Trophoblast cell (in vitro differentiated cells and primary cell): ENCODE measurements at regions not wholly inside any gene's neighbourhood (a gene's known extent, or its start where the extent isn't known, plus 50 kb on each side); places are given as distances from the start of the nearest gene placed in this dataset.

Experiments used
- DNase-seq, 2 donors: peaks; one replicate each; pipeline ENCODE4 v3.0.0-alpha.2; 2016
- H2AFZ ChIP-seq: 2 replicates; pipeline ENCODE4 v1.6.1; 2013; ENCODE audit warnings: low read length, moderate library complexity, mild to moderate bottlenecking; ENCODE audit not compliant: insufficient read depth, poor library complexity
- H2AK5ac ChIP-seq: 2 replicates; pipeline ENCODE4 v1.6.1; 2013; ENCODE audit warnings: mild to moderate bottlenecking, low read length
- H2BK120ac ChIP-seq: 2 replicates; pipeline ENCODE4 v1.6.1; 2013; ENCODE audit warnings: low read length, mild to moderate bottlenecking, moderate library complexity; ENCODE audit not compliant: insufficient read depth, poor library complexity
- H2BK12ac ChIP-seq: 2 replicates; pipeline ENCODE4 v1.6.1; 2013; ENCODE audit warnings: mild to moderate bottlenecking, low read length, moderate library complexity
- H2BK5ac ChIP-seq: 2 replicates; pipeline ENCODE4 v1.6.1; 2013; ENCODE audit warnings: low read length, low read depth, moderate library complexity, mild to moderate bottlenecking; ENCODE audit not compliant: poor library complexity
- H3K14ac ChIP-seq: 2 replicates; pipeline ENCODE4 v1.6.1; 2013; ENCODE audit warnings: mild to moderate bottlenecking, low read length
- H3K18ac ChIP-seq: 2 replicates; pipeline ENCODE4 v1.6.1; 2013; ENCODE audit warnings: mild to moderate bottlenecking, low read length
- H3K23ac ChIP-seq: 2 replicates; pipeline ENCODE4 v1.6.1; 2013; ENCODE audit warnings: low read length
- H3K27ac ChIP-seq: 2 replicates; pipeline ENCODE4 v1.5.1; 2013; ENCODE audit warnings: low read depth, mild to moderate bottlenecking, inconsistent platforms, low read length, moderate library complexity
- H3K27me3 ChIP-seq: 2 replicates; pipeline ENCODE4 v1.6.1; 2013; ENCODE audit warnings: inconsistent platforms, mild to moderate bottlenecking, low read length, moderate library complexity; ENCODE audit not compliant: insufficient read depth
- H3K36me3 ChIP-seq, 2 experiments: 1 replicate in 1 of 2; 2 replicates in 1 of 2; pipeline ENCODE4 v1.6.1; 2013; ENCODE audit warnings: low read length in 2 of 2, mild to moderate bottlenecking in 2 of 2, moderate library complexity in 1 of 2; ENCODE audit not compliant: insufficient read depth in 2 of 2, control insufficient read depth in 1 of 2
- H3K4ac ChIP-seq: 2 replicates; pipeline ENCODE4 v1.6.1; 2013; ENCODE audit warnings: low read depth, mild to moderate bottlenecking, low read length, moderate library complexity
- H3K4me1 ChIP-seq, 2 experiments: 1 replicate in 1 of 2; 2 replicates in 1 of 2; pipeline ENCODE4 v1.6.1; 2013; ENCODE audit warnings: low read length in 2 of 2, mild to moderate bottlenecking in 2 of 2, moderate library complexity in 1 of 2; ENCODE audit not compliant: insufficient read depth in 2 of 2, control insufficient read depth in 1 of 2
- H3K4me2 ChIP-seq: 2 replicates; pipeline ENCODE4 v1.6.1; 2013; ENCODE audit warnings: inconsistent platforms, mild to moderate bottlenecking, low read length, moderate library complexity
- H3K4me3 ChIP-seq: 2 replicates; pipeline ENCODE4 v1.5.1; 2013; ENCODE audit warnings: mild to moderate bottlenecking, low read depth, low read length, inconsistent platforms
- H3K79me1 ChIP-seq: one replicate; pipeline ENCODE4 v1.6.1; 2013; ENCODE audit warnings: low read length
- H3K79me2 ChIP-seq: 2 replicates; pipeline ENCODE4 v1.6.1; 2013; ENCODE audit warnings: low read length, mild to moderate bottlenecking; ENCODE audit not compliant: control insufficient read depth, insufficient read depth, poor library complexity
- H3K9ac ChIP-seq: 2 replicates; pipeline ENCODE4 v1.6.1; 2013; ENCODE audit warnings: mild to moderate bottlenecking, low read length
- H3K9me3 ChIP-seq: 2 replicates; pipeline ENCODE4 v1.6.1; 2013; ENCODE audit warnings: low read depth, mild to moderate bottlenecking, control low read depth, inconsistent platforms, low read length; ENCODE audit not compliant: insufficient read depth
- H4K12ac ChIP-seq: 2 replicates; pipeline ENCODE4 v1.6.1; 2013; ENCODE audit warnings: low read depth, mild to moderate bottlenecking, low read length, moderate library complexity
- H4K8ac ChIP-seq: 2 replicates; pipeline ENCODE4 v1.6.1; 2013; ENCODE audit warnings: low read depth, mild to moderate bottlenecking, low read length, moderate library complexity
- H4K91ac ChIP-seq: one replicate; pipeline ENCODE4 v1.6.1; 2013; ENCODE audit warnings: low read depth, mild to moderate bottlenecking, low read length, moderate library complexity
- WGBS: extraction: QIAGEN DNeasy Blood & Tissue Kit; methylation state at CpG from one replicate; pipeline ENCODE4 v1.1.7; 2013; ENCODE audit warnings: missing lambda C conversion rate; ENCODE audit not compliant: insufficient read length, insufficient coverage; ENCODE audit errors: extremely low coverage; 5-methylcytosine and 5-hydroxymethylcytosine counted together

DNA sequence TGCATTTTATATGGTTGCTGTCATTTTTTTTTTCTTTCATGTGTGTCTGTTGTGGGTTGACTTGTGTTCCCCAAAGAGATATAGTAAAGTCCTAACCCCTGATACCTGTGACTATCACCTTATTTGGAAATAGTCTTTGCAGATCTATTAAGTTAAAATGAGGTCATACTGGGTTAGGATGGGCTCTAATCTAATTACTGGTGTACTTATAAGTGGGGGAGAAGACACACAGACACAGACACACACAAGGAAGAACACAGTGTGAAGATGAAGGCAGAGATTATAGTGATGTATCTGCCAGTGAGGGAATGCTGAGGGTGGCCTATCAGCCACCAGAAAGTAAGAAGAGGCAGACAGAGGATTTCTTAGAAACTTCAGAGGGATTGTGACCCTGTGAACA lies 318.4 kb upstream of the ATP2B1 start:
- Histone ChIP-seq H2BK12ac (peak overlapping the region; percentile 37), H3K4me2 (no peak overlapping the region), H2AFZ (no peak overlapping the region), H3K36me3 (no peaks in the 10 kb centered on the region), H3K27ac (peak overlapping the region; percentile 51), H3K23ac (no peak overlapping the region), H2BK5ac (peak overlapping the region; percentile 9), H3K18ac (no peak overlapping the region), H3K27me3 (no peaks in the 10 kb centered on the region), H4K8ac (no peak overlapping the region), H4K12ac (no peak overlapping the region), H3K4me3 (no peak overlapping the region), H4K91ac (no peak overlapping the region), H3K9me3 (no peaks in the 10 kb centered on the region), H3K79me2 (no peaks in the 10 kb centered on the region), H3K4me1 (peaks cover 10 to 17% of the 10 kb centered on the region in 2 experiments), H3K9ac (no peak overlapping the region), H3K4ac (no peak overlapping the region), H3K79me1 (peaks cover 23% of the 10 kb centered on the region), H3K14ac (no peak overlapping the region), H2AK5ac (no peak overlapping the region), H2BK120ac (no peak overlapping the region)
- peak in 1 of 2 donors; percentile 7 for DNase-seq

DNA sequence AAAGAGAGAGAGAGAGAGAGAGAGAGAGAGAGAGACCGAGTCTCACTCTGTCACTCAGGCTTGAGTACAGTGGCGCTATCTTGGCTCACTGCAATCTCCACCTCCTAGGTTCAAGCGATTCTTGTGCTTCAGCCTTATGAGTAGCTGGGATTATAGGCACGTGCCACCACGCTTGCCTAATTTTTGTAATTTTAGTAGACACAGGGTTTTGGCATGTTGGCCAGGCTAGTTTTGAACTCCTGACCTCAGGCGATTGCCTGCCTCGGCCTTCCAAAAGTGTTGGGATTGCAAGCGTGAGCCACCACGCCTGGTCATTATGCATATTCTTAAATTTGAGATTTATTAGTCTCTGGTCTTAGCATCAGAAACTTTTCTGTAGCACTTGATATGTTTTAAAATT lies 317.9 kb upstream of the ATP2B1 start:
- peaks cover 23% of the 10 kb centered on the region for H3K79me1 ChIP-seq
- no peak overlapping the region for H3K9ac ChIP-seq
- no peak overlapping the region for H3K27ac ChIP-seq
- peak; percentile 64 to 79 for DNase-seq
- peak overlapping the region; percentile 65 for H3K18ac ChIP-seq
- H2AK5ac ChIP-seq, result peak overlapping the region; percentile 94
- H3K4me3 ChIP-seq, result no peak overlapping the region
- no peaks in the 10 kb centered on the region for H3K79me2 ChIP-seq
- no peak overlapping the region for H3K4me2 ChIP-seq
- no peaks in the 10 kb centered on the region for H3K36me3 ChIP-seq
- no peak overlapping the region for H3K23ac ChIP-seq
- H3K9me3 ChIP-seq, result no peaks in the 10 kb centered on the region
- H4K8ac ChIP-seq, result peak overlapping the region; percentile 91
- peak overlapping the region; percentile 98 for H2BK12ac ChIP-seq
- no CpG with 5 or more reads among the region's 9 CpGs for WGBS
- peak overlapping the region; percentile 91 for H2BK120ac ChIP-seq
- H4K91ac ChIP-seq, result peak overlapping the region; percentile 85
- H3K4me1 ChIP-seq, result peaks cover 10 to 17% of the 10 kb centered on the region in 2 experiments
- no peak overlapping the region for H2AFZ ChIP-seq
- H2BK5ac ChIP-seq, result peak overlapping the region; percentile 79
- H4K12ac ChIP-seq, result no peak overlapping the region
- H3K27me3 ChIP-seq, result no peaks in the 10 kb centered on the region
- peak overlapping the region; percentile 82 for H3K14ac ChIP-seq
- H3K4ac ChIP-seq, result peak overlapping the region; percentile 27

DNA sequence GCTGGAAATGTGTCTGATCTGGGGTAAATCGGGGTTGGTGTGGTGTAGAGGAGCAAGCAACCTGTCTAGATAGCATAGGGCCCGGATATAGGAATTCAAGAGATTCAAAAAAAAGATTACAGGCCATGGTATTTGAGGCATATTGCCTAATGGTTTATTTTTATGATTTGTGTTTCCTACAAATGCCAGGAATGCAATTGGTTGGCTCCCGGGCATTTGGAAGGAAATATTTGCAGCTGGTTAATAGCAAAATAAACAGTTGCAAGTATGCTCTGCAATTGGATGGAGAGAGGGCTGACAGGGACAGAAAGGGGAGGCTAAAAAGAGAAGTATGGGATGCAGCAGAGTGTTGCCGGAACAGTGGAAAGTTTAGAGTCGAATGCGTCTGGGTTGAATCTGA lies 315.6 kb upstream of the ATP2B1 start:
- Histone ChIP-seq H3K79me2 (no peaks in the 10 kb centered on the region), H3K36me3 (no peaks in the 10 kb centered on the region), H3K9me3 (no peaks in the 10 kb centered on the region), H3K18ac (no peak overlapping the region), H3K9ac (no peak overlapping the region), H3K27ac (peak overlapping the region; percentile 27), H4K8ac (no peak overlapping the region), H3K4me1 (peaks cover 10 to 16% of the 10 kb centered on the region in 2 experiments), H3K14ac (no peak overlapping the region), H3K79me1 (peaks cover 20% of the 10 kb centered on the region), H2AK5ac (no peak overlapping the region), H3K4ac (no peak overlapping the region), H2BK120ac (peak overlapping the region; percentile 50), H2AFZ (no peak overlapping the region), H4K12ac (no peak overlapping the region), H4K91ac (no peak overlapping the region), H2BK5ac (peak overlapping the region; percentile 21), H3K4me2 (no peak overlapping the region), H3K23ac (no peak overlapping the region), H2BK12ac (peak overlapping the region; percentile 63), H3K4me3 (no peak overlapping the region), H3K27me3 (no peaks in the 10 kb centered on the region)
- no CpG with 5 or more reads among the region's 6 CpGs for WGBS
- DNase-seq, result peak; percentile 81 to 96

DNA sequence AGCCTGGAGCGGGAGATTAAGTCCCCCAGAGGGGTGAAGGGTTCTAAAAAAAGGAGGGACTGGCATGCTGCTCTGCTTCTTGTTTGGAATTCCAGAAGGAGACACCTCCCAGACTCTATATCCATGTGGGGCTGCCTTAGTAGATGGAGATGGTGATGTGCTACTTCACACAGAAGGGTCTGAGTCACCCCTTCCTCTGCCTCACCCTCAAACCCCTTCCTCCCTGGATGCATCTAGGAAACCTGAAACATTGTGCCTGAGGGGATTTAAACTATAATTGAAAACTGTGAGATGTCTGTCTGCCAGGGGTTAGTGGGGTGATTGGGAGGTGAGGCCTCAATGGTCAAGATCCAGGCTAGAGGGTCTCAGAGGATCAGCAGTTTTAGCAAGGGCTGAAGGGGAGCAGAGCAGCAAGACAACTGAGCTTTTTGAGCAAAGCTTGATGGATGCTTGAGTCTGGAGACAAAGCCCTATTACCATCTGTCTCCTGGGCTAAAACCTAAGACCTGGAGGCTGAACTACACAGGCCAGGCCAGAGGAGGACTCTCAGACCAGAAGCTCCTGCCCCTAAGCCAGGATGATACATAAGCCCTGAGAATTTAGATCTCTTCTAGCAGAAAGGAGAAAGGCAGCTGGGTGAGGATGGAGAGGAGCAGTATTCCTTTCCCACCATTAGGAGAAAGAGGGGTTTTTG lies 314.7 kb upstream of the ATP2B1 start:
- H3K18ac ChIP-seq, result peak overlapping the region; percentile 73
- H2BK5ac ChIP-seq, result peak overlapping the region; percentile 66
- peak overlapping the region; percentile 92 for H2BK12ac ChIP-seq
- H4K12ac ChIP-seq, result no peak overlapping the region
- H2AK5ac ChIP-seq, result peak overlapping the region; percentile 88
- H4K91ac ChIP-seq, result peak overlapping the region; percentile 70
- no peak overlapping the region for H3K23ac ChIP-seq
- no peaks in the 10 kb centered on the region for H3K27me3 ChIP-seq
- no peak overlapping the region for H3K4me3 ChIP-seq
- DNase-seq, result no peak
- H3K4ac ChIP-seq, result peak overlapping the region; percentile 14
- H3K4me1 ChIP-seq, result peaks cover 10 to 15% of the 10 kb centered on the region in 2 experiments
- H2AFZ ChIP-seq, result no peak overlapping the region
- peaks cover 19% of the 10 kb centered on the region for H3K79me1 ChIP-seq
- WGBS, result no CpG with 5 or more reads among the region's 1 CpG
- no peaks in the 10 kb centered on the region for H3K9me3 ChIP-seq
- H3K4me2 ChIP-seq, result no peak overlapping the region
- peak overlapping the region; percentile 85 for H3K14ac ChIP-seq
- peak overlapping the region; percentile 93 for H2BK120ac ChIP-seq
- H3K79me2 ChIP-seq, result no peaks in the 10 kb centered on the region
- peak overlapping the region; percentile 60 for H3K27ac ChIP-seq
- H3K9ac ChIP-seq, result no peak overlapping the region
- H3K36me3 ChIP-seq, result no peaks in the 10 kb centered on the region
- H4K8ac ChIP-seq, result peak overlapping the region; percentile 29
